RWPE1 (cell line): ENCODE measurements at regions not wholly inside any gene's neighbourhood (a gene's known extent, or its start where the extent isn't known, plus 50 kb on each side); places are given as distances from the start of the nearest gene placed in this dataset.

ENCODE experiments used
- CTCF ChIA-PET: fragments of 350-600 bp; sonication (Branson Sonifier 250); formaldehyde crosslinking; extraction: SDS; loops from one replicate; lab custom pipeline; 2021; lab: Yijun Ruan, JAX
- POLR2A ChIA-PET: fragments of 400-600 bp; formaldehyde crosslinking; extraction: SDS; loops from one replicate; lab custom pipeline; 2020; ENCODE audit warnings: antibody characterized with exemption; ENCODE audit not compliant: low non-redundant PET; lab: Yijun Ruan, JAX
- DNase-seq: peaks from one replicate; pipeline ENCODE4 v3.0.0; 2012; ENCODE audit warnings: low spot score
- H3K27ac ChIP-seq: fragments of 450-650 bp; 2 replicates; pipeline ENCODE4 v1.5.1; 2017
- CTCF ChIP-seq: fragments of 450-650 bp; conservative IDR thresholded peaks from 2 replicates; pipeline ENCODE4 v1.5.1; 2017; ENCODE audit warnings: low read depth, mild to moderate bottlenecking

GRCh38 chr14:76925097-76925441 lies 98.9 kb downstream of the LRRC74A start:
- ChIA-PET CTCF (no interaction called here), POLR2A (no interaction called here)
- no peak for TF ChIP-seq CTCF
- H3K27ac ChIP-seq, result 0 out of 2 replicates have a peak overlapping the region, but pooled peaks have one; percentile 11
- DNase-seq, result no peak

GRCh38 chr14:76924371-76925096 lies 98.3 kb downstream of the LRRC74A start:
- no peak for TF ChIP-seq CTCF
- H3K27ac ChIP-seq, result peak overlapping the region; percentile 11; the same call in 1 of the 2 replicates
- POLR2A ChIA-PET, result no interaction called here
- CTCF ChIA-PET, result interaction anchor here (1.3 kb wide), 1 partner anchor 12 kb away, joined by 3 read pairs; no protein-coding TSS in a partner anchor
- no peak for DNase-seq

- peak overlapping the region; percentile 11; the same call in 1 of the 2 replicates for H3K27ac ChIP-seq
- ChIA-PET POLR2A (no interaction called here), CTCF (interaction anchor here (0.6 to 1.3 kb wide), 2 partner anchors 11 to 392 kb away, joined by 3 to 4 read pairs; no protein-coding TSS in a partner anchor)
- TF ChIP-seq CTCF, result no peak
- no peak for DNase-seq
Observed at GRCh38 chr14:76923431-76924370, 97.5 kb downstream of the LRRC74A start.

- no peak for DNase-seq
- no peak for TF ChIP-seq CTCF
- ChIA-PET POLR2A (no interaction called here), CTCF (interaction anchor here (0.6 kb wide), 1 partner anchor 15 kb away, joined by 6 read pairs; no protein-coding TSS in a partner anchor)
- H3K27ac ChIP-seq, result no peak overlapping the region; the same call in 1 of the 2 replicates
Observed at GRCh38 chr14:76922584-76922983, 96.4 kb downstream of the LRRC74A start.

- no peak for DNase-seq
- CTCF ChIA-PET, result no interaction called here
- no peak for TF ChIP-seq CTCF
- no peak overlapping the region for H3K27ac ChIP-seq
- POLR2A ChIA-PET, result no interaction called here
Observed at GRCh38 chr14:76922092-76922491, 95.9 kb downstream of the LRRC74A start.

- no peak for DNase-seq
- ChIA-PET CTCF (interaction anchor here (1.2 kb wide), 1 partner anchor 45 kb away, joined by 4 read pairs; no protein-coding TSS in a partner anchor), POLR2A (no interaction called here)
- no peak for TF ChIP-seq CTCF
- peak overlapping the region; percentile 100 for H3K27ac ChIP-seq
Observed at GRCh38 chr14:76921088-76921399, 94.8 kb downstream of the LRRC74A start.
